IPS DF 6.9 (cell line): ENCODE measurements at regions not wholly inside any gene's neighbourhood (a gene's known extent, or its start where the extent isn't known, plus 50 kb on each side); places are given as distances from the start of the nearest gene placed in this dataset.

ENCODE experiments used
- DNase-seq: peaks from one replicate; pipeline ENCODE4 v3.0.0-alpha.2; 2013; ENCODE audit warnings: low read depth, low spot score
- H3K27ac ChIP-seq: one replicate; pipeline ENCODE4 v1.5.1; 2013; ENCODE audit warnings: low read length, control low read depth
- H3K27me3 ChIP-seq: 2 replicates; pipeline ENCODE4 v1.6.1; 2013; ENCODE audit warnings: mild to moderate bottlenecking, low read length; ENCODE audit not compliant: control insufficient read depth, insufficient read depth
- H3K36me3 ChIP-seq: 2 replicates; pipeline ENCODE4 v1.6.1; 2013; ENCODE audit warnings: low read length; ENCODE audit not compliant: control insufficient read depth, insufficient read depth
- H3K4me1 ChIP-seq: 2 replicates; pipeline ENCODE4 v1.6.1; 2013; ENCODE audit warnings: low read length; ENCODE audit not compliant: control insufficient read depth, insufficient read depth
- H3K4me3 ChIP-seq: 2 replicates; pipeline ENCODE4 v1.5.1; 2013; ENCODE audit warnings: mild to moderate bottlenecking, low read length
- H3K9me3 ChIP-seq: 2 replicates; pipeline ENCODE4 v1.6.1; 2013; ENCODE audit warnings: low read length, inconsistent platforms; ENCODE audit not compliant: control insufficient read depth, insufficient read depth
- WGBS: extraction: QIAGEN DNeasy Blood & Tissue Kit; methylation state at CpG from one replicate; pipeline ENCODE4 v1.1.7; 2013; ENCODE audit warnings: mixed read lengths, missing lambda C conversion rate; ENCODE audit not compliant: insufficient read length, insufficient coverage; 5-methylcytosine and 5-hydroxymethylcytosine counted together

DNA sequence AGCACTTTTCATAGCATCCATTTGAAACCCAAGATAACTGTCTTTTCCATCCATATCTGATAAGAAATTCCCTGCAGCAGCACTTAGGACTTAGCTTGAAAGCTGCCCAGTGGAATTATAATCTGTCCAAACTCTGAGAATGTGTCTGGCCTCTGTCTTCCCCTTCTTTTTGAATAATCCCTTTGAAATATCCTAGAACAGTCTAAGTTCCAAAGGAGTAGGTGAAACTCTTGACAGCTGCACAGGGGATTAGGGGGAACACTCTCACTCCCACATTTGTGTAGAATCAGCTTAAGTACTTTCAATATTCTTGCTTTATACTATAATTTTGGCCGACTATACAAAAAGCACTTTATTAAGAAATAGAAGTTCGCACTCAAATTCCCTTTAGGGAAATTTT, 157.7 kb downstream of the PAPSS1 start:
- no peaks in the 10 kb centered on the region for H3K4me1 ChIP-seq
- no peak for DNase-seq
- H3K4me3 ChIP-seq = no peak overlapping the region
- H3K27me3 ChIP-seq = no peaks in the 10 kb centered on the region
- no peaks in the 10 kb centered on the region for H3K9me3 ChIP-seq
- H3K27ac ChIP-seq = no peak overlapping the region
- no peaks in the 10 kb centered on the region for H3K36me3 ChIP-seq
- no CpG with 5 or more reads among the region's 2 CpGs for WGBS

DNA sequence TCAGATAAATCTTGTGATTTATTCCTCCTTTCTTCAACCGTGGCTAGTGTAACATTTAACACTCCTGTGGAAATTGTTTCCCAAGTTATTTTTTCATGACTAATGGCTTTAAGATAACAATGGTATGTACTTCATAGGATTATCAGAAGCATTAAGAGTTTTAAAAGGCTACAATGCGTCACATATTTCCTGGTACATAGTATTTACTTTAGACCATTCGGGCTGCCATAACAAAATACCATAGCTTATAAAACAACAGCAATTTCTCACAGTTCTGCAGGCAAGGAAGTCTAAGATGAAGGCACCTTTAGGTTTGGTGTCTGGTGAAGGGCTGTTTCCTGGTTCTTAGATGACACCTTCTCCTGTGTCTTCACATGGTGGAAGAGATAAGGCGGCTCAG, 158.6 kb downstream of the PAPSS1 start:
- no peak for DNase-seq
- Histone ChIP-seq H3K9me3 (no peaks in the 10 kb centered on the region), H3K27me3 (no peaks in the 10 kb centered on the region)

DNA sequence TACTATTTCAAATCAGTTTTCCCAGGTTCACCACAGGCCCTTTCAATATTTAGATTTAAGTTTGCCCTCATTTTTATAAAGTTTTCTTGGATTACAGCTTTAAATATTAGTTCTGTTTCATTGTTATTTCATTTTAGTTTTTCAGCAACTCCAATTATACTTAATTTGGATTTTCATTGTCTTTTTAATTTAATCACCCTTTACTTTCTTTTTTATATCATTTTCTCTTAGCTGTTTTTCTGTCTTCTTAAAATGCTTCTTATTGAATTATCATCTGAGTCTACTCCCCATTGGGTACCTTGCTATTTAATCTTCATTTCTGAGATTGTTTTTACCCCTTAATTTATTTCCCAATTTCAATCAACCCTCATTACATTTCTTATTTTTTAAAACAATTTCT, 160.4 kb downstream of the PAPSS1 start:
- Histone ChIP-seq H3K4me1 (no peaks in the 10 kb centered on the region), H3K9me3 (no peaks in the 10 kb centered on the region), H3K4me3 (no peak overlapping the region), H3K27me3 (no peaks in the 10 kb centered on the region), H3K27ac (no peak overlapping the region), H3K36me3 (no peaks in the 10 kb centered on the region)
- no peak for DNase-seq

More for the DNA sequence above, 158.6 kb downstream of the PAPSS1 start:
- H3K4me1 ChIP-seq = no peaks in the 10 kb centered on the region
- H3K4me3 ChIP-seq = no peak overlapping the region
- no peak overlapping the region for H3K27ac ChIP-seq
- no CpG with 5 or more reads among the region's 4 CpGs for WGBS
- no peaks in the 10 kb centered on the region for H3K36me3 ChIP-seq

DNA sequence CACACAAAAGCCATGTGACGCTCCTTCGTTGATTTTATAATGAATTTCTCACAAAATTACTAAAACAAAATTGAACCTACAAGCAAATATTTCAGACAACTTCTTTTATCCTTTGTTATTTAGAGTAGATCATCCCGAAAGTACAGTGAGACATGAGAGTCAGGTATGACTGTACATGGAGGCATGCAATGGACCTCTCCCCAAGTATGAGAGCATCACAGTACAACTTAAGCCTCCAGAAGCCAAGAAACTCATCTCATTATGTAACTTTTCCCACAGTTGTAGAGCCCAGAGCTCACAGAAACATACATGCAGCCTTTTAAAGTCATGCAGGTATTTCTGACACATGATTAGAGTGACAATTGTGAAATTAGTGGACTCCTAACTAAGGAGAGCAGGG, 167.7 kb downstream of the PAPSS1 start:
- H3K27me3 ChIP-seq = no peaks in the 10 kb centered on the region
- H3K9me3 ChIP-seq = no peaks in the 10 kb centered on the region
- no peak overlapping the region for H3K4me3 ChIP-seq
- H3K36me3 ChIP-seq = no peaks in the 10 kb centered on the region
- DNase-seq = no peak
- no peaks in the 10 kb centered on the region for H3K4me1 ChIP-seq
- 100% methylated on average over 1 of the region's 3 CpGs for WGBS
- H3K27ac ChIP-seq = no peak overlapping the region

DNA sequence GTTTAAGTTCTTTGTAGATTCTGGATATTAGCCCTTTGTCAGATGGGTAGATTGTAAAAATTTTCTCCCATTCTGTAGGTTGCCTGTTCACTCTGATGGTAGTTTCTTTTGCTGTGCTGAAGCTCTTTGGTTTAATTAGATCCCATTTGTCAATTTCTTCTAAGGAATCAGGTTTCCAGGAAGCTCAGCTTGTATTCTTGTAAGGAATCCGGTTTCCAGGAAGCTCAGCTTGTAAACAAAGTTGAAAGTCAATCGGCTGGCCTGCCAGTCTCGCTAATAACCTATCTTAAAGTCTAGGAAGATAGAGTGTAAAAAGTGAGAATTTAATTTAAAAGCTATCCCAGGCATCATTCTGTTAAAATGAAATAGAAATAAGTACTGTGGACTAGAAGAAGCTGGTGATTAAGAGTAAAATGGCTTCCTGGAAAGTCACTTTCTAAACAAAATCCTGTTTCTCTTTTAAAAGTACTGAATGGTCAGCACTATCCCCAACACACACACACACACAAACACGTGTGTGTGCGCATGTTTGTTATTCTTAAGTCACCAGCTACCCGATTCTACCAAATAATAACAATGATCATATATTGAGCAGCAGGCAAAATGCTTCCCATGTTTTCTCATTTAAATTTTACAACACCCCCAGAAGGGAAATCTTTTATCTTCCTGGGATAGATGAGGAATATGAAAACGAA, 171.7 kb downstream of the PAPSS1 start:
- no peaks in the 10 kb centered on the region for H3K9me3 ChIP-seq
- no peak overlapping the region for H3K4me3 ChIP-seq
- peak; percentile 4 for DNase-seq
- H3K27me3 ChIP-seq = no peaks in the 10 kb centered on the region
- no peak overlapping the region for H3K27ac ChIP-seq
- H3K4me1 ChIP-seq = no peaks in the 10 kb centered on the region
- no CpG with 5 or more reads among the region's 7 CpGs for WGBS
- no peaks in the 10 kb centered on the region for H3K36me3 ChIP-seq

DNA sequence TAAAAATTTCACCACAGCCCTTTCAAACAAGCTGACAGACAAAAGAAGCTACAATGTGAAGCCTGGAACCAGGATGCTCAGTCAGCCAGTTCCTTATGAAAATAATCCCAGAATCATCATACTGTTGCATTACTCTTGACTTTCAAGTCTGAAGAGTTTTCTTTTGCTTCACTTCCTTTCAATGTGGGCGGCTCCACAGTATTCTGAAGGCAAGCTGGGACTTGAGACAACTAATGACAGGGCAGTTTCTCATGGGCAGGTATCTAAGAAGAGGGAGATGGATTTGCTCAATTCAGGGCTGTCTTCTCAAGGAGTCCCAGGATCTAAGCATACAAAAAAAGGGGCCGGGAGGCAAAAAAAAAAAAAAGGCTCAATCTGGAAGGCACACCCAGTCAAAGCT, 173.4 kb downstream of the PAPSS1 start:
- no peak overlapping the region for H3K27ac ChIP-seq
- no CpG with 5 or more reads among the region's 2 CpGs for WGBS
- H3K4me3 ChIP-seq = no peak overlapping the region
- no peaks in the 10 kb centered on the region for H3K4me1 ChIP-seq
- H3K36me3 ChIP-seq = no peaks in the 10 kb centered on the region
- no peaks in the 10 kb centered on the region for H3K27me3 ChIP-seq
- no peaks in the 10 kb centered on the region for H3K9me3 ChIP-seq
- DNase-seq = no peak

DNA sequence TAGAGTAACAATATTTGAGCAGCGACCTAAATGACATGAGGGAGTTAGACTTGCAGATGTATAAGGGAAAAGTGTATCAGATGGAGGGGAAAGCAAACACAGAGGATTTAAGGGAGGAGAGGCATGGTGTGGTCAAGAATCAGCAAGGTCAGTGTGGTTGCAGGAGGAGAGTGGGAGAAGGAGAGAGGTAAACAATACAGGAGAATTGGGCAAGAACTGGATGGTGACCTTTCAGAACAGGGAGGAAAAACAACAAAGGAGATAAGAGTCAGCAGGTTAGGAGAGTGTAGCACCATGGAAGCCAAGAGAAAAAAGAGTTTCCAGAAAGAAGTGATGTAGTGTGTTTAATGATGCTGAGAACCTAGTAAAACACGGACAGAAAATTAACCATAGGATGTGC, 178.5 kb downstream of the PAPSS1 start:
- no peak overlapping the region for H3K27ac ChIP-seq
- no peak for DNase-seq
- H3K27me3 ChIP-seq = no peaks in the 10 kb centered on the region
- H3K4me3 ChIP-seq = no peak overlapping the region
- no peaks in the 10 kb centered on the region for H3K36me3 ChIP-seq
- WGBS = no CpG with 5 or more reads among the region's 2 CpGs
- no peaks in the 10 kb centered on the region for H3K9me3 ChIP-seq
- no peaks in the 10 kb centered on the region for H3K4me1 ChIP-seq

DNA sequence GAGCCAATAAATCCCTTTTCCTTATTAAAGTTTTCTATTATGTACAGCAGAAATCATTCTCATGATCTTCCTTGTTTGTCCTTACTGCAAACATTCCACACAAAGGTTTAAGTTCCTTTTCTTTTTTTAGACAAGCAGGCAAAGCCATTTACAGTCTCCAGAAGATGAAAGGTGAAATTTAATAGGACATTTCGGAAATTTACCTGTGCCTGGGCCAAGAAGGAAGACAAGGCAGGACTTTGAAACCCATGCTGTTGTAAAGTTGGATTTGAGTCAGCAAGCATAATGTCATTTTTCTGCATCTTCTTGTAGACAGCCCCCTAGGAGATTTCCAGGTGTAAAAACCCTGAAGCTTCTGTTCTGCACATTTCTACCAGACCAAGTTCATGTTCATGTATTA, 188.1 kb downstream of the PAPSS1 start:
- no peak overlapping the region for H3K4me3 ChIP-seq
- no peak overlapping the region for H3K27ac ChIP-seq
- H3K27me3 ChIP-seq = no peaks in the 10 kb centered on the region
- no peaks in the 10 kb centered on the region for H3K4me1 ChIP-seq
- no peaks in the 10 kb centered on the region for H3K36me3 ChIP-seq
- no peak for DNase-seq
- WGBS = no CpG with 5 or more reads among the region's 1 CpG
- H3K9me3 ChIP-seq = no peaks in the 10 kb centered on the region

DNA sequence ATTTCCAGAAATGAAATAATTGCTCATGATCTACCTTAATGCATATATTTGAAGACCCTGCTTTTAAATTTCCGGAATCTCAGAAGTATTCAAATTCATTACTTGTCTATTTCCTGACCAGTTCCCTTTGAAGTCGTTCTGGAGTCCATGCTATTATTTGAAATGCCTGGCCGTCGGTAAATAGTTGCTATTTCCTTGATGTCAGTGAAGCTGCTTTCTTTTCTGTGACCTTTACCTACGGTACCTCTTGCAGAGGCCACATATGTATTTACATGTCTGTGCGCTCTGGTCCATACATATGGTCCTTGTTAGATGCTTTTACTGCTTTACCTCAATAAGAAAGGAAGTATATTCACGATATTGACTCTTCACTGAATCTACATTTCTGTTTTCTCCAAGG, 199.7 kb downstream of the PAPSS1 start:
- DNase-seq = no peak
- Histone ChIP-seq H3K4me3 (no peak overlapping the region), H3K27me3 (no peaks in the 10 kb centered on the region), H3K27ac (no peak overlapping the region), H3K4me1 (no peaks in the 10 kb centered on the region), H3K36me3 (no peaks in the 10 kb centered on the region), H3K9me3 (peaks cover 2% of the 10 kb centered on the region; the same call in 1 of the 2 replicates)
- no CpG with 5 or more reads among the region's 7 CpGs for WGBS

DNA sequence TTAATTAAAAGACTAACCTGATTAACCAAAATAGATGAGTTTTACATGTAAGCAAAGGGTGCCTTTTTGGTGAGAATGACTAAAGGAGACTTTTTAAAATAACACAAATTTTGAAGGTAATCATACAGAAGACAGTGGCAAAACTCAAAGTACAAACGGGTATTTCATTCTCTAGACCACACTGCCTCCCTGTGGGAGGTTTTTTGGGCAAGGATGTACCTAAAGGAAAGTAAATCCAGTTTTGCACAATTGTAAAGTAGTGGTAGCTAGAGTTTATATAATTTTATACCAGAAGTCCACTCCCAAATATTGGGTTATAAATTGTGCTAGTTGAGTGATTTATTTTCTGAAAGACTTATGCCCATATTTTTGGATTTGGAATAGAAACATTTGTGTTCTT, 201.0 kb downstream of the PAPSS1 start:
- no peak for DNase-seq
- H3K27ac ChIP-seq = no peak overlapping the region
- WGBS = no CpG with 5 or more reads among the region's 1 CpG

DNA sequence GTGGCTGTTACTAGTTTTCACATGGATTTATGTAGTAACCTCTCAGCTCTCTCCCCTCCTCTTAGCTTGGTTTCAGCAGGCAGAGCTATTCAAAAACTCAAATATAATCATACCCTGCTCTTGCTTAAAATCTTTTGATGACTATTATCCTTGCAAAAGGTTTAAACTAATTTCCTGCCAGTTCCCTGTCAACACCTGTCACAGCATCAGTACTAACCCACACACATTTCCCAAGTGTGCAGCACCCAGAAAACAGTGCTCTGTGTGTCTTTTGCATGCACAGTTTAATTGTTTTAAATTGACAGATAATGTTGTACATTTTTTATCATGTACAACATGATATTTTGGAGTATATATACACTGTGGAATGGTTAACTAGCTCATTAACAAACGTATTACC, 202.0 kb downstream of the PAPSS1 start:
- Histone ChIP-seq H3K36me3 (no peaks in the 10 kb centered on the region), H3K9me3 (peaks cover 2% of the 10 kb centered on the region; the same call in 1 of the 2 replicates), H3K27me3 (no peaks in the 10 kb centered on the region), H3K4me3 (no peak overlapping the region), H3K27ac (no peak overlapping the region), H3K4me1 (no peaks in the 10 kb centered on the region)
- no CpG with 5 or more reads among the region's 1 CpG for WGBS
- DNase-seq = no peak

More for the DNA sequence above, 201.0 kb downstream of the PAPSS1 start:
- Histone ChIP-seq H3K36me3 (no peaks in the 10 kb centered on the region), H3K9me3 (peaks cover 2% of the 10 kb centered on the region; the same call in 1 of the 2 replicates), H3K27me3 (no peaks in the 10 kb centered on the region), H3K4me3 (no peak overlapping the region), H3K4me1 (no peaks in the 10 kb centered on the region)
